Hepatocyte (in vitro differentiated cells): ENCODE measurements at regions not wholly inside any gene's neighbourhood (a gene's known extent, or its start where the extent isn't known, plus 50 kb on each side); places are given as distances from the start of the nearest gene placed in this dataset.

Experiments
- DNase-seq: peaks from one replicate; pipeline ENCODE4 v3.0.0-alpha.2; 2016; ENCODE audit warnings: low spot score
- H2AFZ ChIP-seq: fragments of 200-600 bp; sonication (generic); 2 replicates; pipeline ENCODE4 v1.6.0; 2016; ENCODE audit warnings: antibody characterized with exemption, mild to moderate bottlenecking
- H3K27ac ChIP-seq: fragments of 200-600 bp; sonication (generic); 2 replicates; pipeline ENCODE4 v1.5.1; 2016; ENCODE audit warnings: mild to moderate bottlenecking
- H3K27me3 ChIP-seq: fragments of 200-600 bp; sonication (generic); 2 replicates; pipeline ENCODE4 v1.6.1; 2016
- H3K36me3 ChIP-seq: fragments of 200-600 bp; sonication (generic); replicated peaks from 2 replicates; pipeline ENCODE4 v1.5.1; 2016; ENCODE audit warnings: low read depth; ENCODE audit not compliant: insufficient read depth
- H3K4me1 ChIP-seq: fragments of 200-600 bp; sonication (generic); 2 replicates; pipeline ENCODE4 v1.5.1; 2016; ENCODE audit warnings: mild to moderate bottlenecking, moderate library complexity; ENCODE audit not compliant: insufficient read depth
- H3K4me2 ChIP-seq: fragments of 200-600 bp; sonication (generic); 2 replicates; pipeline ENCODE4 v1.6.0; 2016
- H3K4me3 ChIP-seq: fragments of 200-600 bp; sonication (generic); 2 replicates; pipeline ENCODE4 v1.5.1; 2016; ENCODE audit warnings: mild to moderate bottlenecking
- H3K79me2 ChIP-seq: fragments of 200-600 bp; sonication (generic); 2 replicates; pipeline ENCODE4 v1.6.0; 2017; ENCODE audit warnings: mild to moderate bottlenecking
- H3K9me2 ChIP-seq: fragments of 200-600 bp; sonication (generic); replicated peaks from 2 replicates; pipeline ENCODE4 v1.6.0; 2017; ENCODE audit warnings: mild to moderate bottlenecking; ENCODE audit not compliant: insufficient read depth
- H3K9me3 ChIP-seq: fragments of 200-600 bp; sonication (generic); 2 replicates; pipeline ENCODE4 v1.5.1; 2016; ENCODE audit warnings: low read depth, mild to moderate bottlenecking
- H4K20me1 ChIP-seq: fragments of 200-600 bp; sonication (generic); 2 replicates; pipeline ENCODE4 v1.6.0; 2016; ENCODE audit warnings: mild to moderate bottlenecking; ENCODE audit not compliant: insufficient read depth, poor library complexity, severe bottlenecking
- EZH2 ChIP-seq: fragments of 200-600 bp; sonication (generic); IDR thresholded peaks from 2 replicates; pipeline ENCODE4 v1.6.1; 2016; ENCODE audit warnings: antibody characterized with exemption, mild to moderate bottlenecking, borderline replicate concordance
- EZH2phosphoT487 ChIP-seq: fragments of 200-600 bp; sonication (generic); IDR thresholded peaks from one replicate; pipeline ENCODE4 v1.6.1; 2018; ENCODE audit warnings: antibody characterized with exemption, mild to moderate bottlenecking, low read depth, moderate library complexity; ENCODE audit not compliant: unreplicated experiment, severe bottlenecking
- WGBS: methylation state at CpG from one replicate; pipeline ENCODE4 v1.1.6; 2016; ENCODE audit warnings: low lambda C conversion rate; ENCODE audit errors: missing lambda C conversion rate; 5-methylcytosine and 5-hydroxymethylcytosine counted together
- TF ChIP-seq, protein P1 (sequence below): fragments of 200-600 bp; sonication (generic); IDR thresholded peaks from 2 replicates; pipeline ENCODE4 v1.5.1; 2016; ENCODE audit warnings: antibody characterized with exemption, mild to moderate bottlenecking; ENCODE audit not compliant: poor library complexity

DNA sequence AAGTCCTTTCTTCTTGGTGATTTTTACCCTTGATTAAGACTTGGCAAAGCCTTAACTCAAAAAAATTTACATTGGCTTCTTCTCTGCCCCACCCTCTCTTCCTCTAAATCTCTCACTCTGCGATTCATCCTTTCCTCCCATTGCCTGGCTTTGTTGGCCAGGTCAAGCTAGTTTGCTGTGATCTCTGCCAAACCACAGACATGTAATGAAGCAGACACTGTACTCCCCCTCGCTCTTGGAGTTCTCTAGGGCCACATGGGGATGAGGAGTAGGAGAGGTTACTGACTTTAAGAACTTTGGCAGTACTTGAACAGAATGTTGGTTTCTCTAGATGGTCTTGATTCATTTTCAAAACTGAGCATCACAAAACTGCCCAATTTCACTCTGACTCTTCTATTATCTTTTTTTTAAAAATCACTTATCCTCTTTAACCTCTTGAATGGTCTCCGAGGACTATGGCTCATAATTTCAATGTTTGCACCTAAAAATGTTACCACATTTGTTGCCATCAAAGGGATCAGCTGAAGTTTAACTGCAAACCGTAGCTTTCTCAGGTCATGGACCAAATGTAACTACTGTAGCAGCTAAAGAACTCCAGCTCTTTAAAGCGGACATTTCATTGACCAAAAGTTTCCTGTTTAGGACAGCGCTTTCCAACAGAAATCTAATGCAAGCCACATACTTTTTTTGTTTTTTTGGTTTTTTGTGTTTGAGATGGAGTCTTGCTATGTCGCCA is 62.7 kb upstream of the IPO9 start:
- H4K20me1 ChIP-seq, result no peaks in the 10 kb centered on the region
- no peaks in the 10 kb centered on the region for H3K36me3 ChIP-seq
- no peak overlapping the region for H2AFZ ChIP-seq
- no peak for DNase-seq
- H3K4me1 ChIP-seq, result peaks cover 25% of the 10 kb centered on the region
- no peaks in the 10 kb centered on the region for H3K9me2 ChIP-seq
- H3K27ac ChIP-seq, result no peak overlapping the region
- H3K4me3 ChIP-seq, result no peak overlapping the region
- peaks cover 1% of the 10 kb centered on the region for H3K9me3 ChIP-seq
- peak overlapping the region; percentile 32 for H3K4me2 ChIP-seq
- H3K79me2 ChIP-seq, result peaks cover 67% of the 10 kb centered on the region
- no peaks in the 10 kb centered on the region for H3K27me3 ChIP-seq
- TF ChIP-seq, protein P1, sequence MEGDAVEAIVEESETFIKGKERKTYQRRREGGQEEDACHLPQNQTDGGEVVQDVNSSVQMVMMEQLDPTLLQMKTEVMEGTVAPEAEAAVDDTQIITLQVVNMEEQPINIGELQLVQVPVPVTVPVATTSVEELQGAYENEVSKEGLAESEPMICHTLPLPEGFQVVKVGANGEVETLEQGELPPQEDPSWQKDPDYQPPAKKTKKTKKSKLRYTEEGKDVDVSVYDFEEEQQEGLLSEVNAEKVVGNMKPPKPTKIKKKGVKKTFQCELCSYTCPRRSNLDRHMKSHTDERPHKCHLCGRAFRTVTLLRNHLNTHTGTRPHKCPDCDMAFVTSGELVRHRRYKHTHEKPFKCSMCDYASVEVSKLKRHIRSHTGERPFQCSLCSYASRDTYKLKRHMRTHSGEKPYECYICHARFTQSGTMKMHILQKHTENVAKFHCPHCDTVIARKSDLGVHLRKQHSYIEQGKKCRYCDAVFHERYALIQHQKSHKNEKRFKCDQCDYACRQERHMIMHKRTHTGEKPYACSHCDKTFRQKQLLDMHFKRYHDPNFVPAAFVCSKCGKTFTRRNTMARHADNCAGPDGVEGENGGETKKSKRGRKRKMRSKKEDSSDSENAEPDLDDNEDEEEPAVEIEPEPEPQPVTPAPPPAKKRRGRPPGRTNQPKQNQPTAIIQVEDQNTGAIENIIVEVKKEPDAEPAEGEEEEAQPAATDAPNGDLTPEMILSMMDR, result no peak
- no peak for TF ChIP-seq EZH2phosphoT487
- TF ChIP-seq EZH2, result no peak
- 84% methylated on average over 7 of the region's 7 CpGs for WGBS

DNA sequence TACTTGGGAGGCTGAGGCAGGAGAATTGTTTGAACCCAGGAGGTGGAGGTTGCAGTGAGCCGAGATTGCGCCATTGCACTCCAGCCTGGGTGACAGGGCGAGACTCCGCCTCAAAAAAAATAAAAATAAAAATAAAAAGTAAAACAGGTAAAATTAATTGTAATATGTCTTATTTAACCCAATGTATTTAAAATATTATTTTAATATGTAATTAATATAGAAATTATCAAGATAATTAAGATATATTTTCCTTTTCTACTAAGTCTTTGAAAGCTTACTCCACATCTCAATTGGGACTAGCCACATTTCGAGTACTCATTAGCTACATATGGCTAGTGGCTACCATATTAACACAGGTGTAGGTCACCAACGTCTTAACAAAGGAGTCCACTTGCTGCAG is 61.6 kb upstream of the IPO9 start:
- H3K27ac ChIP-seq, result no peak overlapping the region
- no peak overlapping the region for H2AFZ ChIP-seq
- TF ChIP-seq, protein P1, result no peak
- TF ChIP-seq EZH2phosphoT487, result no peak
- no peak for TF ChIP-seq EZH2
- DNase-seq, result no peak
- H3K9me3 ChIP-seq, result peaks cover 11% of the 10 kb centered on the region
- no peak overlapping the region for H3K4me3 ChIP-seq
- no peaks in the 10 kb centered on the region for H3K36me3 ChIP-seq
- H3K27me3 ChIP-seq, result no peaks in the 10 kb centered on the region
- no peaks in the 10 kb centered on the region for H4K20me1 ChIP-seq
- no peak overlapping the region for H3K4me2 ChIP-seq
- H3K79me2 ChIP-seq, result peaks cover 65% of the 10 kb centered on the region
- 97% methylated on average over 6 of the region's 6 CpGs for WGBS
- peaks cover 16% of the 10 kb centered on the region for H3K4me1 ChIP-seq
- no peaks in the 10 kb centered on the region for H3K9me2 ChIP-seq

DNA sequence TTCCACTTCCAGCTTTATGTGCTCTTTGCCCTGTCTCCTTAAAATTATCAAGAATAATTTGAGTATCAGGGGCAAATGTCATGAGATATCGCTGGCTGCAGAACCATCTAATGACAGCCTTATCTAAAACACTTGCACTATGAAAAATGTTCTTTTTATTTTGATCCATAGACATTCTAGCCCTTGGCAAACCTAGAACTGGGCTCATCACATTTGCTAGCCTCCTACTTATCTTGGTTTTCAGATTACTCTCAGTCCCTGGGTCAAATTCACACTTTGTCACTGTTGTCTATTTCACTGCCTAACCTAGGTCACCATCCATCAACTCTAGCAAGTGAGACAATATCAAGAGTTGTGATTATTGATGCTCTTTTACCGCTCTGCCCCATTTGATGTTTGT is 59.9 kb upstream of the IPO9 start:
- DNase-seq, result no peak
- H3K27ac ChIP-seq, result no peak overlapping the region
- no peak for TF ChIP-seq EZH2
- no peak for TF ChIP-seq EZH2phosphoT487
- TF ChIP-seq, protein P1, result no peak
- no peaks in the 10 kb centered on the region for H4K20me1 ChIP-seq
- peaks cover 67% of the 10 kb centered on the region for H3K79me2 ChIP-seq
- peaks cover 5% of the 10 kb centered on the region for H3K4me1 ChIP-seq
- H3K9me2 ChIP-seq, result no peaks in the 10 kb centered on the region
- WGBS, result 95% methylated on average over 2 of the region's 2 CpGs
- no peaks in the 10 kb centered on the region for H3K36me3 ChIP-seq
- H3K4me2 ChIP-seq, result no peak overlapping the region
- no peaks in the 10 kb centered on the region for H3K27me3 ChIP-seq
- H2AFZ ChIP-seq, result no peak overlapping the region
- peaks cover 11% of the 10 kb centered on the region for H3K9me3 ChIP-seq
- no peak overlapping the region for H3K4me3 ChIP-seq
